ENCODE measurements at regions not wholly inside any gene's neighbourhood (a gene's known extent, or its start where the extent isn't known, plus 50 kb on each side); places are given as distances from the start of the nearest gene placed in this dataset.

DNA sequence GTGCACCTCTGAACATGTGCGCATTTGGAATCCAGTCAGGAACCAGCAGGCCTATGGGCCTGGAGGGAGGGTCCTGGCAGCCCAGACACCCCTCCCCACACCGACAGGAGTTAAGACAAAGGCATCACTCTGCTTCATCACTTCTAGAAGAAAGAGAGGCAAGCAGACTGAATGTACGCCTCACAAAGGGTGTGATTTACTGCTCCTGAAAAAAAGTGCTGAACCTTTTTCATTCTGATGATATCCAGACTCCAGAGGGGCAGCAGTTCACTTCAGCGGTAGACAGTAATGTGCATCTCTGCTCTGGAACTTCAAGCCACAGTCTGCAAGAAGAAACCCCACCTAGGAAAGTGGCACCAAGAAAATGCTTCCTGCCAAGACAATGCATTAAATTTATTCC, 88.2 kb upstream of the TMEM72 start:
- intact Hi-C loops (cut with DNase I), result no loop called here
- no peak for DNase-seq

DNA sequence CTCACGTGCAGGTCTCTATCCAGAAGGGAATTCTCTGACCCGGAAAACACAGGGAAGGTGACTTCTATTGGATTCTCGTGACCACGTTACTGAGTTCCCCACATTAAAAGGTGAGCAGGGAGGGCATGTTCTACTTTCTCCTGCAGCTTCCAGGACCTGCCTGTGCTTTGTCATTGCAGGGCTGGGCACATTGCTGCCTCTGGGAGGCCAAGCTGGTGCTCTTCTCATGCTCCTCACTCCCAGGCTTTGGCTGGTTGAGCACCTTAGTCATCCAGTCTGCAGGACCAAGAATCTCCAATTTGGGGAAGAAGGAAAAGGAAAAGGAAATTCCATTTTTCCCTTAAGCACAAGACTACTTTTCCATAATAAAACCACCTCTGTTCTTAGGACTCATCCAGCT, 86.5 kb upstream of the TMEM72 start:
- no peak for DNase-seq
- intact Hi-C loops (cut with DNase I), result no loop called here

GRCh38 chr10:44827431-44828006, 83.6 kb upstream of the TMEM72 start:
- peak in 2 of 42 donors; percentile 30 to 32 for DNase-seq

DNA sequence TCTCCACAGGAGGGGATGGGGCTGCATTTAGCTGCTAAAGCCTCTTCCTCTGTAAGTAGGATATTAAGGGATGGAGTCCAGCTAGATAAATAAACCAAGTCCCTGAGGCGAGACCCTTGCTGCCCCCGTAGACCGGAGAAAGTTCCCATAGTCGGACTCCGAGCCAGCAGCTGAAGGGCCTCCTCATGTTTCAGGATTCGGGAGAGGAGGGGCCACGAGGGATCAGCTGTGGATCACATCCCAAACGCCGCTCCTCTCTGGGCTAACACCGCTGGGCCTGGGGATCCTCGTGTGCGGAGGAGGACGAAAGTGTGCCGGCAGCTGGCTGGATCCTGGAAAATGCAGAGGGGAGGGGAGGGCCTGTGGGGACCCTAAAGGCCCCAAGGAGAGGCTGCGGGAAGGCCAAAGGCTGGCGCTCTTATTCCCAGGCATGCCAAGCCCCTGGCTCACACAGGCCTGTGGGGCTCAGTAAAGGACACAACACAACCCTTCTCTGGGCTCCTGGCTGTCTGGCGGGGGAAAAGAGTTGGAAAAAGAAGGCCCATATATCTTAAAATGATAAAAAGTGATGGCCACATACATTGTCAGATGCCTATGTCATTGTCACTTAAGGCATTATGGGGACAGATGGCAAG, 82.5 kb upstream of the TMEM72 start:
- intact Hi-C loops (cut with DNase I), result no loop called here
- DNase-seq, result peak in 1 of 42 donors; percentile 41

More at GRCh38 chr10:44827431-44828006, 83.6 kb upstream of the TMEM72 start:
- intact Hi-C loops (cut with DNase I), result no loop called here

DNA sequence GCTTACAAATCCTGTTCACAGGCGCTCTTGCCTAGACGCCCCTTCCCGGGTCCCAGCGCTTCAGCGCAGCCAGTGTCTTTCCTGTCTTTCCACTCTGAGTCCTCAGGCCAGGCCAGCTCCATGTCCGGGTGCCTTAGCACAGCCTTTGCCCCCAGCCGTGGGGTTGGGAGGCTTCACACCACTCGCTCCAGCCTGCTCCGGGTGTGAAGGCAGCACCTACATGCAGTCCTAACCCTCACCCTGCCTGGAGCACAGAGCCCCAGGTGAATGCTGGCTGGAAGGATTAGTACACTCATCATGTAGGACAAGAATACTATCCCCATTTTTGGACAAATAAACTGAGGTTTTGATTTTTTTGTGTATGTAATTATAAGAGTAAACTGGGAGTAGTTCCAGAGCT, 81.7 kb upstream of the TMEM72 start:
- intact Hi-C loops (cut with DNase I), result no loop called here
- DNase-seq, result peak in 1 of 42 donors; percentile 26

DNA sequence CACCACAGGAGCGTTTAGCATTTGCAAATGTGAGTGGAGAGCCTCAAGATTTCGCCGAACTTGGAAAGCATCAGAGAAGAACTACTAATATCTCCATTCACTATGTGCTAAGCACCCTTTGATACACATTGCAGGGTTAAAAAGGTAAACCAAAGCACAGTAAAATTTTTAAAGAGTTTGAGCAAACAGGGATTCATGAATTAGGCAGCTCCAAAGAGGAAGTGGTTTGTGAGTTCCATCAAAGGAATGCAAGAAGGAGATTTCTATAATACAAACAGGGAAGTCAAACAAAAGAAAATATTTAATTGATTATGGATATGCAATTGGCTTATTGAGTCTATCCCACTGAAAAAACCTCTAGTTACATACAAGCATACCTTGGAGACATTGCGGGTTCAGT, 81.1 kb upstream of the TMEM72 start:
- DNase-seq, result no peak
- intact Hi-C loops (cut with DNase I), result no loop called here

- DNase-seq, result no peak
- intact Hi-C loops (cut with DNase I), result no loop called here
Measured at GRCh38 chr10:44831581-44831980, 79.6 kb upstream of the TMEM72 start.

GRCh38 chr10:44832595-44833390, 78.3 kb upstream of the TMEM72 start:
- peak in 1 of 42 donors; percentile 10 for DNase-seq
- intact Hi-C loops (cut with DNase I), result no loop called here

- peak in 1 of 42 donors; percentile 3 for DNase-seq
- intact Hi-C loops (cut with DNase I), result no loop called here
Measured at GRCh38 chr10:44834131-44834530, 77.0 kb upstream of the TMEM72 start.

- DNase-seq, result peak in 1 of 42 donors; percentile 3
- intact Hi-C loops (cut with DNase I), result no loop called here
Measured at GRCh38 chr10:44835300-44835699, 75.8 kb upstream of the TMEM72 start.

- DNase-seq, result peak in 1 of 42 donors; percentile 7
- intact Hi-C loops (cut with DNase I), result no loop called here
Measured at GRCh38 chr10:44843484-44843883, 67.7 kb upstream of the TMEM72 start.

- DNase-seq, result peak in 1 of 42 donors; percentile 26
- intact Hi-C loops (cut with DNase I), result no loop called here
Measured at GRCh38 chr10:44845361-44846175, 65.6 kb upstream of the TMEM72 start.

DNA sequence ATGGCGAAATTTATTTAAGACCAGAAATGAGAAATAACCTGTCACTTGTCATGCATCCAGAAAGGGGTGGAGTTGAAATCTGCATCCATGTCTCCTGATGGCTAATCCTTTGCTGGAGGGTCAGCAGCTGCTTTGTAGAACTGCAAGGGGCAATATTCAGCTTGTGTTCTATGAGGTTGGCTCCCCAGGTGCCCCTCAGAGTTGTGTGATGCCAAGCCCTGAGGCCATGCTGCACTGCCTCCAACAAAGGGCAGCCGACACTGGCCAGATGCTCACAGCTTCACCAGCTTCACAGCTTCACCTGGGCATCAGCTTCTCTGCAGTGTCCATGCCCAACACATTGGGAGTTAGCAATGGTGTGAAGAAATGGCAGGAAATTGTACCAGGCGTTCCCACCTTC, 64.0 kb upstream of the TMEM72 start:
- intact Hi-C loops (cut with DNase I), result no loop called here
- DNase-seq, result peak in 1 of 42 donors; percentile 15

DNA sequence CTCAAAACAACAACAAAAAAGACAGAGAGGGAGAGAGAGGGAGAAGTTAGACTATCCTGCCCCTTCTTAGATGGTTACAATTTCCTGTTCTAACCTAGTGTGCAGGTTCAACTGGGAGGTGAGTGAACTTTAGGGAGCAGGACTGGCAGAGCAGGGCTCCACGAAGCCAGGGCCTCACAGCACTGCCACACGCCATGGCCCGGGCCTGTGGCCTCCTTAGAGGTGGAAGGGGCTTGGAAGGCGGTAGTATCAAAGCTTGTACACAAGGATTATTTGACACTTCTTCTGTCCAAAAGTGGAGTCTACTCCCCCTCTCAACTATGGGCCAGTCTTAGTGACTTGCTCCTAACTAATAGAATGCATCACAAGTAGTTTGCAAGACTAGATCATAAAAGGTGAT, 62.9 kb upstream of the TMEM72 start:
- intact Hi-C loops (cut with DNase I), result no loop called here
- DNase-seq, result peak in 1 of 42 donors; percentile 16

- intact Hi-C loops (cut with DNase I), result no loop called here
- peak in 2 of 42 donors; percentile 17 to 30 for DNase-seq
Measured at GRCh38 chr10:44849936-44850335, 61.2 kb upstream of the TMEM72 start.

DNA sequence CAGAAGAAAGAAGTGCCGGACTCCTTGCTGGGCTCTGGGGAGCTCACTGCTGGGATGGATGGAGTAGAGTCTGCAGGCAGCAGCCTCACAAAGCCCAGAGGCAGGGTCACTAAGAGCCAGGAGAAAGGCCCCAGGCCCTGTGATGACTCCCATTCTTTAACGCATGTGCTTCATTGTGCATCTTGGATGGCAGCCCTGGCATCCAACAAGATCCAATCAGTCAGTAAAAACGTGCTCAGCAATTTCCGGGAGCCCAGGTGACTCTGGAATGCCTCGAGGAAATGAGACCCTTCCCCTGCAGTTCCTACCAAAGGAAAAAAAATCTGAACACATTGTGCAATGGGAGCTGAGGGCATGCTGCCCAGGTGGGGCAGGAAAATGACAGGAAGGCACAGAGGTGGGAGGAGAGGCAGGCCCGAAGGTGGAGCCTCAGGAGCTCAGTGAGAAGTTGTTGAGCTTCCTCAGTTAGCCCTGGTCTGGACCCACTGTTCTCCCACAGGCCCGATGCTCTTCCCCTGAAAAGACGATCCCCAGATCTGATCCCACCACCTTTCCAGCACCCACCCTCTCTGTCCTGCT, 60.7 kb upstream of the TMEM72 start:
- intact Hi-C loops (cut with DNase I), result no loop called here
- peak in 1 of 42 donors; percentile 31 for DNase-seq

GRCh38 chr10:44851413-44851812, 59.7 kb upstream of the TMEM72 start:
- peak in 2 of 42 donors; percentile 19 to 29 for DNase-seq
- intact Hi-C loops (cut with DNase I), result no loop called here

- peak in 2 of 42 donors; percentile 26 to 38 for DNase-seq
- intact Hi-C loops (cut with DNase I), result no loop called here
Measured at GRCh38 chr10:44851881-44852280, 59.3 kb upstream of the TMEM72 start.

DNA sequence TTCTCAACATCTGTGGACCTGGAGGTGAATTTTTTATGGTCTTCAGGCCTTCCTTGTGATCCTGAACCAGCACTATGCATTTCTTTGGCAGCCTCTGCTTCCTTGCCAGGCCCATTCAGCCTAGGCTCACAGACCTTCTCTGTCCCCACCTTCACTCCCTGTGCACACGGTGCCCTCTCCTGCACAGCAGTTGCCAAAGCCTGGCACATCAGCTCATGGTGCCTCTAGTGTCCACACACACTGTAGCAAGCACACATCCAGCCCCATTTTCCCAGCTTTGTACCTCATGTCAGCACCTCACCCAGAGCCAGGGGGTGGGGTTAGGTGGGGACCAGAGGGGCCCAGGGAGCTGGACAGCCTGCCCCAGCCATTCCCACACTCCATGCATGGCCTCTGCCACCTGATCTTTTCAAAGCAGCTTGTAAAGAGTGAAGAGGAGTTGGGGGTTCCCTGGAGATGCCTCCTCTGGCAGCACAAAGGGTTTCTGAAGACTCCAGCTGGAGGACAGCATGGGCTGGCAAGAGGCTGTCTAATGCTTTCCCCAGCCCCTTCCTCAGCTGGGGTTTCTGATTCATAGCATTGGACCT, 57.9 kb upstream of the TMEM72 start:
- intact Hi-C loops (cut with DNase I), result no loop called here
- DNase-seq, result peak in 8 of 42 donors; percentile 19 to 46 (median 40)

Measured in head of caudate nucleus (tissue), 42 donors.